SK-N-SH (cell line): ENCODE measurements at regions not wholly inside any gene's neighbourhood (a gene's known extent, or its start where the extent isn't known, plus 50 kb on each side); places are given as distances from the start of the nearest gene placed in this dataset.

ENCODE experiments used
- EZH2phosphoT487 ChIP-seq: fragments of 200-600 bp; sonication (generic); IDR thresholded peaks from 2 replicates; pipeline ENCODE4 v1.6.1; 2017; ENCODE audit warnings: low read depth, mixed run types, mild to moderate bottlenecking, antibody characterized with exemption, moderate library complexity, borderline replicate concordance
- FOXJ3 ChIP-seq: sonication (generic); formaldehyde crosslinking; IDR thresholded peaks from 2 replicates; pipeline ENCODE4 v1.5.1; 2020; ENCODE audit warnings: mild to moderate bottlenecking, missing genetic modification reagents
- FOXM1 ChIP-seq: IDR thresholded peaks from 2 replicates; pipeline ENCODE4 v1.4.0; 2012; ENCODE audit warnings: low read depth, mild to moderate bottlenecking
- MXI1 ChIP-seq: IDR thresholded peaks from 2 replicates; pipeline ENCODE4 v1.6.1; 2012; ENCODE audit warnings: mild to moderate bottlenecking, low read depth, low read length, improper control_type of control experiment
- POLR2AphosphoS5 ChIP-seq: IDR thresholded peaks from 2 replicates; pipeline ENCODE4 v1.6.1; 2012; ENCODE audit warnings: low read depth, low read length
- TF ChIP-seq, protein P1 (sequence below): fragments of 200-600 bp; sonication (generic); IDR thresholded peaks from 2 replicates; pipeline ENCODE4 v1.6.1; 2017; ENCODE audit warnings: antibody characterized with exemption, mild to moderate bottlenecking, moderate library complexity
- TF ChIP-seq, protein P2 (sequence below): fragments of 150-350 bp; IDR thresholded peaks from 2 replicates; pipeline ENCODE4 v1.6.1; 2017; ENCODE audit warnings: antibody characterized with exemption, low read length, low read depth, borderline replicate concordance
- TF ChIP-seq, protein P3 (sequence below): IDR thresholded peaks from 2 replicates; pipeline ENCODE4 v1.4.0; 2012; ENCODE audit warnings: low read depth, borderline replicate concordance

DNA sequence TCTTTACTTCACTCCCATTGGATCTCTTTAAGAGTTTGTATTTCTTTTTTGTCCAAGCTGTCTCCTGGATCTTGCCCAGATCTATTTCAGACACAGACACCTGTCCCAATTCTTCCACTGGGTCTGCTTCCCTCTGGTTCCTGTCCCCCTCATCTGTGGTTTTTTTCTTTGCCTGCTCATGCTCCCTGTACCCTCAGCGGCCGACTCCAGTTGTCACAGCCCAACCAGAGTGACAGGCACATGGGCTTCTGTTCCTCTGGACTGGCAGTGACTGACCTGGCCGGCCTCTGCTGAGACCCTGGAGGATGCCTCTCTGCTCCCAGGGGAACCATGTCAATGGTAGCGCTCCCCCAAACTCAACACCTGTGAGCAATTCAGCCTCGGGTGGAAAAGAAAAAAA is 142.6 kb downstream of the WSCD1 start:
- TF ChIP-seq, protein P1, sequence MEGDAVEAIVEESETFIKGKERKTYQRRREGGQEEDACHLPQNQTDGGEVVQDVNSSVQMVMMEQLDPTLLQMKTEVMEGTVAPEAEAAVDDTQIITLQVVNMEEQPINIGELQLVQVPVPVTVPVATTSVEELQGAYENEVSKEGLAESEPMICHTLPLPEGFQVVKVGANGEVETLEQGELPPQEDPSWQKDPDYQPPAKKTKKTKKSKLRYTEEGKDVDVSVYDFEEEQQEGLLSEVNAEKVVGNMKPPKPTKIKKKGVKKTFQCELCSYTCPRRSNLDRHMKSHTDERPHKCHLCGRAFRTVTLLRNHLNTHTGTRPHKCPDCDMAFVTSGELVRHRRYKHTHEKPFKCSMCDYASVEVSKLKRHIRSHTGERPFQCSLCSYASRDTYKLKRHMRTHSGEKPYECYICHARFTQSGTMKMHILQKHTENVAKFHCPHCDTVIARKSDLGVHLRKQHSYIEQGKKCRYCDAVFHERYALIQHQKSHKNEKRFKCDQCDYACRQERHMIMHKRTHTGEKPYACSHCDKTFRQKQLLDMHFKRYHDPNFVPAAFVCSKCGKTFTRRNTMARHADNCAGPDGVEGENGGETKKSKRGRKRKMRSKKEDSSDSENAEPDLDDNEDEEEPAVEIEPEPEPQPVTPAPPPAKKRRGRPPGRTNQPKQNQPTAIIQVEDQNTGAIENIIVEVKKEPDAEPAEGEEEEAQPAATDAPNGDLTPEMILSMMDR = no peak
- no peak for TF ChIP-seq EZH2phosphoT487
- no peak for TF ChIP-seq FOXM1
- no peak for TF ChIP-seq FOXJ3 (CRISPR knock-in tag)
- TF ChIP-seq MXI1 = no peak
- TF ChIP-seq, protein P2, sequence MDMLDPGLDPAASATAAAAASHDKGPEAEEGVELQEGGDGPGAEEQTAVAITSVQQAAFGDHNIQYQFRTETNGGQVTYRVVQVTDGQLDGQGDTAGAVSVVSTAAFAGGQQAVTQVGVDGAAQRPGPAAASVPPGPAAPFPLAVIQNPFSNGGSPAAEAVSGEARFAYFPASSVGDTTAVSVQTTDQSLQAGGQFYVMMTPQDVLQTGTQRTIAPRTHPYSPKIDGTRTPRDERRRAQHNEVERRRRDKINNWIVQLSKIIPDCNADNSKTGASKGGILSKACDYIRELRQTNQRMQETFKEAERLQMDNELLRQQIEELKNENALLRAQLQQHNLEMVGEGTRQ = no peak
- TF ChIP-seq, protein P3, sequence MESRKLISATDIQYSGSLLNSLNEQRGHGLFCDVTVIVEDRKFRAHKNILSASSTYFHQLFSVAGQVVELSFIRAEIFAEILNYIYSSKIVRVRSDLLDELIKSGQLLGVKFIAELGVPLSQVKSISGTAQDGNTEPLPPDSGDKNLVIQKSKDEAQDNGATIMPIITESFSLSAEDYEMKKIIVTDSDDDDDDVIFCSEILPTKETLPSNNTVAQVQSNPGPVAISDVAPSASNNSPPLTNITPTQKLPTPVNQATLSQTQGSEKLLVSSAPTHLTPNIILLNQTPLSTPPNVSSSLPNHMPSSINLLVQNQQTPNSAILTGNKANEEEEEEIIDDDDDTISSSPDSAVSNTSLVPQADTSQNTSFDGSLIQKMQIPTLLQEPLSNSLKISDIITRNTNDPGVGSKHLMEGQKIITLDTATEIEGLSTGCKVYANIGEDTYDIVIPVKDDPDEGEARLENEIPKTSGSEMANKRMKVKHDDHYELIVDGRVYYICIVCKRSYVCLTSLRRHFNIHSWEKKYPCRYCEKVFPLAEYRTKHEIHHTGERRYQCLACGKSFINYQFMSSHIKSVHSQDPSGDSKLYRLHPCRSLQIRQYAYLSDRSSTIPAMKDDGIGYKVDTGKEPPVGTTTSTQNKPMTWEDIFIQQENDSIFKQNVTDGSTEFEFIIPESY = no peak
- no peak for TF ChIP-seq POLR2AphosphoS5
